Gastrocnemius medialis (tissue), 4 donors: ENCODE measurements at regions not wholly inside any gene's neighbourhood (a gene's known extent, or its start where the extent isn't known, plus 50 kb on each side); places are given as distances from the start of the nearest gene placed in this dataset.

Experiments
- ATAC-seq, 2 donors: fragments of 150-250 bp; one replicate each; pipeline ENCODE4 v1.9.1; 2016
- DNase-seq, 2 donors: peaks; one replicate each; pipeline ENCODE4 v3.0.0-alpha.2; 2019
- H3K27ac ChIP-seq, 4 donors: fragments of 200-600 bp; sonication (generic); 1 replicate in 1 of 4; 2 replicates in 3 of 4; pipeline ENCODE4 v1.5.1; 2016 to 2018; ENCODE audit warnings: mild to moderate bottlenecking in 2 of 4, moderate library complexity in 1 of 4
- H3K27me3 ChIP-seq, 3 donors: fragments of 200-600 bp; sonication (generic) in 2 of 3; 1 replicate in 1 of 3; 2 replicates in 2 of 3; pipeline versions ENCODE4 v1.5.1 to v1.6.0; 2016 to 2019; ENCODE audit warnings: mild to moderate bottlenecking in 1 of 3, moderate library complexity in 1 of 3
- H3K36me3 ChIP-seq, 2 donors: fragments of 200-600 bp; sonication (generic) in 1 of 2; one replicate each; pipeline ENCODE4 v1.5.1; 2017 to 2018
- H3K4me1 ChIP-seq, 2 donors: fragments of 200-600 bp; sonication (generic) in 1 of 2; one replicate each; pipeline ENCODE4 v1.5.1; 2016 to 2017; ENCODE audit warnings: mild to moderate bottlenecking in 2 of 2
- H3K4me3 ChIP-seq, 4 donors: fragments of 200-600 bp; sonication (generic) in 3 of 4; 1 replicate in 1 of 4; 2 replicates in 3 of 4; pipeline ENCODE4 v1.5.1; 2016 to 2019; ENCODE audit warnings: mild to moderate bottlenecking in 2 of 4
- H3K9me3 ChIP-seq, 3 donors: fragments of 200-600 bp; sonication (generic) in 2 of 3; 1 replicate in 1 of 3; 2 replicates in 2 of 3; pipeline ENCODE4 v1.5.1; 2016 to 2019
- POLR2A ChIP-seq, 2 donors: fragments of 450-650 bp; IDR thresholded peaks; one replicate each; pipeline ENCODE4 v1.6.1; 2017; ENCODE audit warnings: antibody characterized with exemption in 2 of 2, mild to moderate bottlenecking in 2 of 2, moderate library complexity in 2 of 2
- in situ Hi-C, 4 donors: fragments of 200-750 bp; cut with MboI; loops; one replicate each; pipeline versions ENCODE4 v1.15.0 to v1.8.0; 2017; ENCODE audit warnings: low sequenced_read_pairs in 4 of 4
- intact Hi-C: fragments of 100-400 bp; cut with DNase I; formaldehyde crosslinking; loops from one replicate; pipeline ENCODE4 v1.15.1; 2023; ENCODE audit warnings: low total_unique reads
- TF ChIP-seq, protein P1 (sequence below), 5 experiments: fragments of 450-650 bp in 3 of 5; fragments of 200-600 bp in 2 of 5; sonication (generic) in 2 of 5; IDR thresholded peaks in 4 of 5; conservative IDR thresholded peaks in 1 of 5; 1 replicate in 4 of 5; 2 replicates in 1 of 5; pipeline ENCODE4 v1.5.1; 2016 to 2019; ENCODE audit warnings: antibody characterized with exemption in 5 of 5, mild to moderate bottlenecking in 3 of 5, moderate library complexity in 3 of 5

DNA sequence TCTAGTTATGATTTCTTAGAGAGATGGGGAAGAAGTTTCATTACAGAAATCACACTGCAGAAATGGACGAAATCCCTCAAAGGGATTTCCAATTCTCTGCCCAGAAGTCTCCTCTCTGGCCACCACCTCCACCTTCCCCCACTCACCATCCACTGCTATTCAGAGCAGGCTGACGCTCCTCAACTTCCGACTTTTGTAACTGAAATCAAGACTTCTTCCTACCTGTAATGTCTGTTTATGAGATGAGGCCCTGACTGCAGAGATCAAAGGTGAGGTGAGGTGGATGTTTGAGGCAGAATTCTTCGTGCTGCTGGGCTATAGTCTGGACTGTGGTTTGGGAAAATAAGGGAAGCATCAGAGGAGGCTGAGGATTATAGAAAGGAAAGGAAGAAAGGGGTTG is 385.2 kb upstream of the ARID1B start:
- H3K36me3 ChIP-seq: no peaks in the 10 kb centered on the region
- in situ Hi-C loops (no loop called here), intact Hi-C loops (no loop called here)
- no peak for DNase-seq
- H3K9me3 ChIP-seq: no peaks in the 10 kb centered on the region
- TF ChIP-seq, protein P1, sequence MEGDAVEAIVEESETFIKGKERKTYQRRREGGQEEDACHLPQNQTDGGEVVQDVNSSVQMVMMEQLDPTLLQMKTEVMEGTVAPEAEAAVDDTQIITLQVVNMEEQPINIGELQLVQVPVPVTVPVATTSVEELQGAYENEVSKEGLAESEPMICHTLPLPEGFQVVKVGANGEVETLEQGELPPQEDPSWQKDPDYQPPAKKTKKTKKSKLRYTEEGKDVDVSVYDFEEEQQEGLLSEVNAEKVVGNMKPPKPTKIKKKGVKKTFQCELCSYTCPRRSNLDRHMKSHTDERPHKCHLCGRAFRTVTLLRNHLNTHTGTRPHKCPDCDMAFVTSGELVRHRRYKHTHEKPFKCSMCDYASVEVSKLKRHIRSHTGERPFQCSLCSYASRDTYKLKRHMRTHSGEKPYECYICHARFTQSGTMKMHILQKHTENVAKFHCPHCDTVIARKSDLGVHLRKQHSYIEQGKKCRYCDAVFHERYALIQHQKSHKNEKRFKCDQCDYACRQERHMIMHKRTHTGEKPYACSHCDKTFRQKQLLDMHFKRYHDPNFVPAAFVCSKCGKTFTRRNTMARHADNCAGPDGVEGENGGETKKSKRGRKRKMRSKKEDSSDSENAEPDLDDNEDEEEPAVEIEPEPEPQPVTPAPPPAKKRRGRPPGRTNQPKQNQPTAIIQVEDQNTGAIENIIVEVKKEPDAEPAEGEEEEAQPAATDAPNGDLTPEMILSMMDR (IDR thresholded peaks at IDR 0.05 in 4 of 5, conservative IDR thresholded peaks at IDR 0.05 in 1 of 5): no peak
- TF ChIP-seq POLR2A (IDR thresholded peaks at IDR 0.05): no peak
- no peak for ATAC-seq
- peaks cover 0 to 6% (median 5%) of the 10 kb centered on the region in 3 donors for H3K27me3 ChIP-seq
- H3K4me3 ChIP-seq: no peak overlapping the region
- H3K27ac ChIP-seq: no peak overlapping the region
- H3K4me1 ChIP-seq: peaks cover 2 to 5% of the 10 kb centered on the region in 2 donors

DNA sequence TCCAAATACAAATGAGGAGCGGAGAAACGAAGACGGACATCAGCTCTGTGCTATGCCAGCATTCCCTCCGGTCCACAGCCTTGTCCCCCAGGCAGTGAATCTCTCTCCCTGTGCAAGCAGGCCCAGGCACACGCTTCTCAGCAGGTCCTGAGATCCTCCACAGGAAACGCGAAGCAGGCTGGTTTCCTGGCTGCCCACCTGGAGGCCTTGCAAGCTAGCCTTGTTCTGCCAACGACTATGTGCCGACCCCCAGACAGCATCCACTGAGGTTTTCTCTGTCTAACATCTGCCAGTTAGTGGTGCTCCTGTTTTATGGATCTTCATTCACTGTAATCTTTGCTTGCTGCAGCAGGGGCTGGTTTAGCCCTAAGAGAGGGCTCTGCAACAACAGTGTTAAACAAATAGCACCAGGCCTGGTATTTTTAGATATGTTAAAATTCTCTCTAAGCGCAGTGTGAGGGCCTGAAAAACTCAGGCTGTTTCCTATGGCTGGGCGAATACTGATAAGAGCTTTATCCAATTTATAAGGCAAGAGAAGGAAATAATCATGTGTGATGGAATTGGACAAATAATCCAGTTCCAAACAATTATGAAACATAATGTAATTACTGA is 386.0 kb upstream of the ARID1B start:
- no peaks in the 10 kb centered on the region for H3K27me3 ChIP-seq
- ATAC-seq: no peak
- no peaks in the 10 kb centered on the region for H3K36me3 ChIP-seq
- peaks cover 0 to under 1% of the 10 kb centered on the region in 2 donors for H3K4me1 ChIP-seq
- in situ Hi-C loops: no loop called here
- no peak for TF ChIP-seq POLR2A (IDR thresholded peaks at IDR 0.05)
- TF ChIP-seq, protein P1 (IDR thresholded peaks at IDR 0.05 in 4 of 5, conservative IDR thresholded peaks at IDR 0.05 in 1 of 5): no peak
- no peak for DNase-seq
- no peak overlapping the region for H3K4me3 ChIP-seq
- intact Hi-C loops: no loop called here
- no peak overlapping the region for H3K27ac ChIP-seq
- no peaks in the 10 kb centered on the region for H3K9me3 ChIP-seq

DNA sequence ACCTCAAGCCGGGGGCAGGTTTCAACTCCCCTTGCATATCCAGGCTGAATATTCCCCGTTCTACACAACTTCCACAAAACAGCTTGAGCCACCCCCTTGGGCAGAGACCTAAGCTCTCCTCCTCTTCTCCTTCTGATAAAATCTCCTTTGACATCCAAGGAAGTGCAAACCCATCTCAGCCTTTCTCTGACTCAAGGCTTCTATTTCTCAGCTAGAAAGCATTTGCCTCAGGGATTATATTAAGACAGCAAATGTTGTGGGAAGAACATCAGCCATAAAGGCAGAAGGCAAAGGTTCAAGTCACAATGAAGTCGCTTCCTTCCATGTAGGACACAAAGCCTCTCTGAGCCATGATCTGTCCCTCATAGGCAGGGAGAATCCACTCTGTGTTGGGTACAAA is 386.6 kb upstream of the ARID1B start:
- in situ Hi-C loops: no loop called here
- no peak for ATAC-seq
- intact Hi-C loops: no loop called here
- DNase-seq: no peak
- Histone ChIP-seq H3K36me3 (no peaks in the 10 kb centered on the region), H3K27me3 (no peaks in the 10 kb centered on the region), H3K4me1 (no peaks in the 10 kb centered on the region), H3K9me3 (no peaks in the 10 kb centered on the region), H3K4me3 (no peak overlapping the region), H3K27ac (no peak overlapping the region)
- TF ChIP-seq, protein P1 (IDR thresholded peaks at IDR 0.05 in 4 of 5, conservative IDR thresholded peaks at IDR 0.05 in 1 of 5): no peak
- TF ChIP-seq POLR2A (IDR thresholded peaks at IDR 0.05): no peak

DNA sequence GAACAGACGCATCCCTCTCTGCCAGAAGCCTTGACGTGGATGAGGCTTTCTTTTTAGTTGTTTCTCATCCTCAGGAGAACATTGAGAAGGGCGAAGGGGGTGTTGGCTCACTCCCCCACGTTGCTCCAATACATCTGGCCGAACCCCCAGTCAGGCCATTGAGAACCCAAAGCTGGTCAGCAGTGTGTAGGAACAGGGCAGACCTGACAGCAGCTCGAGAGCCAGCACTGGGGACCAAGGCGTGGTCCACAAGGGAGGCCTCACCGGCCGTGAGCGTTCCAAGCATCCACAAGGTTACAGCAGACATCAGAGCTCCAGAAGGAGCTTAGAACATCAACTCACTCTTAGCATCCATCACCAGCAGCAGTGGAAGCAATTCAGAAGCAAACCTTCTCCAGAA is 387.9 kb upstream of the ARID1B start:
- ATAC-seq: no peak
- TF ChIP-seq POLR2A (IDR thresholded peaks at IDR 0.05): no peak
- TF ChIP-seq, protein P1 (IDR thresholded peaks at IDR 0.05 in 4 of 5, conservative IDR thresholded peaks at IDR 0.05 in 1 of 5): no peak
- H3K9me3 ChIP-seq: no peaks in the 10 kb centered on the region

DNA sequence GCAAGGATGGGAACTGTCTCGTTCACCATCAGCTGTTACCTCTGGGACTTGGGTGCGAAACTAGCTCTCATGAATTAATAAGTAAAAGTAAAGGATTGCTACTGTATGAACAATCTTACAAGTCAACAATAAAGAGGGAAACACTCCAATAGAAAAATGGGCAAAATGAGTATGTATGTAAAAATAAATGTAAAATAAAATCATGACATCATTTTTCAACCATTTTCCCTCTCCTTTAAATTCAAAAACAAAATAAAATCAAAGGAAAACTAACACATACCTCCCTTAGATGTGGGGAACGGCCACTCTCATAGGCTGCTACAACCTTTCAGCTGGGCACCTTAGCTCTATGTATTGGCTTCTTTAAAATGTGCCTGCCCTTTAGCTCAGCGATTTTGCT is 389.7 kb upstream of the ARID1B start:
- Histone ChIP-seq H3K4me3 (no peak overlapping the region), H3K36me3 (no peaks in the 10 kb centered on the region), H3K4me1 (no peaks in the 10 kb centered on the region), H3K9me3 (no peaks in the 10 kb centered on the region), H3K27ac (no peak overlapping the region), H3K27me3 (no peaks in the 10 kb centered on the region)
- in situ Hi-C loops: no loop called here
- TF ChIP-seq, protein P1 (IDR thresholded peaks at IDR 0.05 in 4 of 5, conservative IDR thresholded peaks at IDR 0.05 in 1 of 5): no peak
- TF ChIP-seq POLR2A (IDR thresholded peaks at IDR 0.05): no peak
- intact Hi-C loops: no loop called here
- ATAC-seq (no peak), DNase-seq (no peak)

More for the DNA sequence above, 387.9 kb upstream of the ARID1B start:
- Histone ChIP-seq H3K27ac (no peak overlapping the region), H3K4me1 (no peaks in the 10 kb centered on the region), H3K36me3 (no peaks in the 10 kb centered on the region), H3K27me3 (no peaks in the 10 kb centered on the region), H3K4me3 (no peak overlapping the region)
- no peak for DNase-seq
- in situ Hi-C loops: no loop called here
- intact Hi-C loops: no loop called here
